Neural progenitor cell (in vitro differentiated cells): ENCODE measurements at regions not wholly inside any gene's neighbourhood (a gene's known extent, or its start where the extent isn't known, plus 50 kb on each side); places are given as distances from the start of the nearest gene placed in this dataset.
"Not testable (repeated sequence)": the region's sequence is repeated elsewhere in the genome, so short reads cannot be mapped to it uniquely, and the experiment has no call there.

Source experiments
- DNase-seq: peaks from one replicate; pipeline ENCODE4 v3.0.0-alpha.2; 2016; ENCODE audit warnings: low spot score
- H2AFZ ChIP-seq: fragments of 200-600 bp; sonication (generic); replicated peaks from 2 replicates; pipeline ENCODE4 v1.6.1; 2016; ENCODE audit warnings: antibody characterized with exemption
- H3F3A ChIP-seq: fragments of 200-600 bp; sonication (generic); 2 replicates; pipeline ENCODE4 v1.6.1; 2016; ENCODE audit warnings: antibody characterized with exemption, low read depth
- H3K27ac ChIP-seq: fragments of 200-600 bp; sonication (generic); 2 replicates; pipeline ENCODE4 v1.5.1; 2016; ENCODE audit warnings: mild to moderate bottlenecking
- H3K27me3 ChIP-seq: fragments of 200-600 bp; sonication (generic); 2 replicates; pipeline ENCODE4 v1.6.1; 2016; ENCODE audit warnings: mild to moderate bottlenecking, moderate library complexity
- H3K36me3 ChIP-seq: fragments of 200-600 bp; sonication (generic); 2 replicates; pipeline ENCODE4 v1.5.1; 2016
- H3K4me1 ChIP-seq: fragments of 200-600 bp; sonication (generic); 2 replicates; pipeline ENCODE4 v1.6.1; 2016; ENCODE audit warnings: mixed run types
- H3K4me2 ChIP-seq: fragments of 200-600 bp; sonication (generic); 2 replicates; pipeline ENCODE4 v1.6.1; 2016
- H3K4me3 ChIP-seq: fragments of 200-600 bp; sonication (generic); 2 replicates; pipeline ENCODE4 v1.5.1; 2016
- H3K79me2 ChIP-seq: fragments of 200-600 bp; sonication (generic); 2 replicates; pipeline ENCODE4 v1.6.1; 2016; ENCODE audit warnings: low read depth
- H3K9ac ChIP-seq: fragments of 200-600 bp; sonication (generic); 2 replicates; pipeline ENCODE4 v1.6.1; 2016
- H3K9me3 ChIP-seq: fragments of 200-600 bp; sonication (generic); 2 replicates; pipeline ENCODE4 v1.5.1; 2016; ENCODE audit warnings: low read depth
- H4K20me1 ChIP-seq: fragments of 200-600 bp; sonication (generic); 2 replicates; pipeline ENCODE4 v1.6.1; 2016; ENCODE audit warnings: low read depth
- H3K27ac Mint-ChIP-seq: 3 replicates; pipeline ENCODE4 v1.8.0; 2021; ENCODE audit warnings: mixed read lengths
- H3K27me3 Mint-ChIP-seq: 2 replicates; pipeline ENCODE4 v1.8.0; 2022; ENCODE audit warnings: low read depth, mild to moderate bottlenecking, inconsistent platforms, moderate library complexity, mixed read lengths; ENCODE audit not compliant: insufficient read depth
- H3K36me3 Mint-ChIP-seq: 3 replicates; pipeline ENCODE4 v1.8.0; 2021; ENCODE audit warnings: mixed read lengths
- H3K4me1 Mint-ChIP-seq: 3 replicates; pipeline ENCODE4 v1.8.0; 2021; ENCODE audit warnings: mixed read lengths
- H3K4me3 Mint-ChIP-seq: 3 replicates; pipeline ENCODE4 v1.8.0; 2021; ENCODE audit warnings: mild to moderate bottlenecking, moderate library complexity, mixed read lengths
- H3K9me3 Mint-ChIP-seq: 3 replicates; pipeline ENCODE4 v1.8.0; 2020; ENCODE audit warnings: mixed read lengths
- CTCF ChIP-seq: fragments of 200-600 bp; sonication (generic); IDR thresholded peaks from 2 replicates; pipeline ENCODE4 v1.5.1; 2017; ENCODE audit warnings: antibody characterized with exemption, mild to moderate bottlenecking
- EZH2 ChIP-seq: fragments of 200-600 bp; sonication (generic); IDR thresholded peaks from 2 replicates; pipeline ENCODE4 v1.6.1; 2017; ENCODE audit warnings: antibody characterized with exemption, mild to moderate bottlenecking, moderate library complexity
- EZH2phosphoT487 ChIP-seq: fragments of 200-600 bp; sonication (generic); IDR thresholded peaks from 2 replicates; pipeline ENCODE4 v1.6.1; 2017; ENCODE audit warnings: antibody characterized with exemption

DNA sequence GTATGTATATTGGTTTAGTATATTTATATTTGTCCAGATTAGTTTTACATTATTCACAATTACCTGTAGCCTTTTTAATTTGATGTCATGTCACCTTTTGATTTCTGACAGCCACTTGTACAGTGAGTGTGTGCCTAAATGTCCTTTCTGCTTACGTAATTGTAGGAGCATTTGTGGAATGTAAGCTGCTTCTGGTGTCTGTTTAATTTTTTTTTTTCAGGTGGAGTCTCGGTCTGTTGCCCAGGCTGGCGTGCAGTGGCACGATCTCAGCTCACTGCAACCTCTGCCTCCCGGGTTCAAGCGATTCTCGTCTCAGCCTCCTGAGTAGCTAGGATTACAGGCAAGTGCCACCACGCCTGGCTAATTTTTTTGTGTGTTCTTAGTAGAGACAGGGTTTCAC lies 91.2 kb upstream of the XAGE2 start:
- Histone ChIP-seq H4K20me1 (no peaks in the 10 kb centered on the region), H3K4me1 (no peaks in the 10 kb centered on the region), H3K4me3 (no peak overlapping the region), H3K9me3 (no peaks in the 10 kb centered on the region), H3K27ac (no peak overlapping the region), H3K36me3 (no peaks in the 10 kb centered on the region), H3K27me3 (no peaks in the 10 kb centered on the region), H3K9ac (no peak overlapping the region), H3K79me2 (no peaks in the 10 kb centered on the region), H3K4me2 (no peak overlapping the region), H2AFZ (no peak overlapping the region), H3F3A (no peaks in the 10 kb centered on the region)
- Mint-ChIP-seq H3K27ac (no peak overlapping the region), H3K9me3 (peaks cover 7% of the 10 kb centered on the region), H3K4me1 (no peaks in the 10 kb centered on the region), H3K4me3 (no peak overlapping the region), H3K27me3 (no peaks in the 10 kb centered on the region), H3K36me3 (no peaks in the 10 kb centered on the region)
- TF ChIP-seq CTCF (no peak), EZH2phosphoT487 (no peak), EZH2 (no peak)
- no peak for DNase-seq

DNA sequence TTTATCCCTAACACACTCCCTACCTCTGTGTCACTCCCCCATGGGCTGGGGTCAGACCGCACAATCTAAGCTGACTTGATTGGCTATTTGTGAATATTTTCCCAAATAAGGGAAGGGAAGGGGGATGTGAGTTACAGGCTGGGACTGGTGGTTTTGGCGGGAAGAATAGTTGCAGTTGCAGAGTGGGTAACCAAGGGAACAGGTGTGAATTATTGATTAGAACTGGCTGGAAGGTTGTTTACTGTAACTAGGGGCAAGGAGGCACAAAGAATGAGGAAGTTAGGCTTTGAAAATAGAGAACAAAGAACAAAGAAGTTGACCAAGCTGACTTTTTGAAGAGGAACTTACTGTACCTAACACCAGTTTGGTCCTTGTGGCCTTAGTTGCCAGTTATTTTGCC lies 88.0 kb upstream of the XAGE2 start:
- Histone ChIP-seq H3K4me1 (no peaks in the 10 kb centered on the region), H3K27ac (no peak overlapping the region), H3K4me2 (no peak overlapping the region), H3K4me3 (no peak overlapping the region), H3K9ac (no peak overlapping the region), H3K36me3 (no peaks in the 10 kb centered on the region), H3F3A (no peaks in the 10 kb centered on the region), H3K9me3 (no peaks in the 10 kb centered on the region), H4K20me1 (no peaks in the 10 kb centered on the region), H2AFZ (no peak overlapping the region), H3K79me2 (no peaks in the 10 kb centered on the region), H3K27me3 (no peaks in the 10 kb centered on the region)
- Mint-ChIP-seq H3K27me3 (no peaks in the 10 kb centered on the region), H3K4me3 (no peak overlapping the region), H3K36me3 (no peaks in the 10 kb centered on the region), H3K9me3 (peaks cover 7% of the 10 kb centered on the region), H3K4me1 (no peaks in the 10 kb centered on the region), H3K27ac (no peak overlapping the region)
- no peak for TF ChIP-seq CTCF
- TF ChIP-seq EZH2phosphoT487, result no peak
- no peak for TF ChIP-seq EZH2
- no peak for DNase-seq

DNA sequence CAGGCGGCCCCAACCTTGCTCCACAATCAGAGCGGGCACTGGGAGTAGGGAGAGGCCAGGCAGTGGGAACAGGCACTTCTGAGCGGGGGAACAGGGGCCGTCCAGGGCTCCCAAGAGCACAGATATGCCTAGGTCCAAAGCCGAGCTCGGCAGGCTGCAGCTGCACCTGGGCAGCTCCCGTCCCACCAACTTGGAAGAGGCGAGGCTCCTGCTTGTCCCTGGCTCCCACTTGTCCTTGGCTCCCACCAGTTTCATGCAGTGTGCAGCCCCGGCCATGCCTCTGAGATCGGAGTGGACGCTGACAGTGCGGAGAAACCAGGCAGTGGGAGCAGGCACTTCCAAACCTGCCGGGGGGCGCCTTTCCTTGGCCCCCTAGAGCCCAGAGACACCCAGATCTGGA lies 84.0 kb upstream of the XAGE2 start:
- Histone ChIP-seq H3K27ac (no peak overlapping the region), H3K79me2 (no peaks in the 10 kb centered on the region), H3K9ac (no peak overlapping the region), H3K36me3 (no peaks in the 10 kb centered on the region), H3K9me3 (peaks cover under 1% of the 10 kb centered on the region), H4K20me1 (no peaks in the 10 kb centered on the region), H3K4me2 (no peak overlapping the region), H3K27me3 (no peaks in the 10 kb centered on the region), H3F3A (no peaks in the 10 kb centered on the region), H2AFZ (no peak overlapping the region), H3K4me1 (no peaks in the 10 kb centered on the region), H3K4me3 (no peak overlapping the region)
- DNase-seq, result no peak
- Mint-ChIP-seq H3K4me1 (no peaks in the 10 kb centered on the region), H3K9me3 (peaks cover 9% of the 10 kb centered on the region), H3K27ac (no peak overlapping the region), H3K4me3 (no peak overlapping the region), H3K27me3 (no peaks in the 10 kb centered on the region), H3K36me3 (no peaks in the 10 kb centered on the region)
- TF ChIP-seq EZH2phosphoT487, result no peak
- TF ChIP-seq CTCF, result no peak
- TF ChIP-seq EZH2, result no peak

- H3K27me3 Mint-ChIP-seq, result not testable (repeated sequence)
Measured at GRCh38 chrX:52298968-52299367, 69.9 kb upstream of the XAGE2 start.

GRCh38 chrX:52308532-52308931 lies 60.3 kb upstream of the XAGE2 start:
- H3K9me3 Mint-ChIP-seq, result not testable (repeated sequence)

More at GRCh38 chrX:52298968-52299367, 69.9 kb upstream of the XAGE2 start:
- DNase-seq, H3K36me3 Mint-ChIP-seq, H3K79me2 ChIP-seq, H3K9me3 Mint-ChIP-seq, H3K4me1 Mint-ChIP-seq, H3K4me3 Mint-ChIP-seq, H3K27ac Mint-ChIP-seq, H3K4me2 ChIP-seq, H3K27me3 ChIP-seq, H3K4me3 ChIP-seq, H3F3A ChIP-seq, H3K9me3 ChIP-seq, H4K20me1 ChIP-seq, H3K4me1 ChIP-seq, H3K27ac ChIP-seq, H3K9ac ChIP-seq, H3K36me3 ChIP-seq: not testable (repeated sequence)
- H2AFZ ChIP-seq, result peak overlapping the region; percentile 57

More at GRCh38 chrX:52308532-52308931, 60.3 kb upstream of the XAGE2 start:
- not testable (repeated sequence) for H3K27ac ChIP-seq, H3K27ac Mint-ChIP-seq, H3K36me3 Mint-ChIP-seq, DNase-seq, H3F3A ChIP-seq, H3K4me1 Mint-ChIP-seq, H3K4me3 ChIP-seq, H2AFZ ChIP-seq, H3K4me1 ChIP-seq, H3K27me3 ChIP-seq, H4K20me1 ChIP-seq, H3K79me2 ChIP-seq, H3K36me3 ChIP-seq, H3K27me3 Mint-ChIP-seq, H3K4me2 ChIP-seq, H3K4me3 Mint-ChIP-seq, H3K9ac ChIP-seq, H3K9me3 ChIP-seq
